Spinal cord (tissue), 9 donors: ENCODE measurements at regions not wholly inside any gene's neighbourhood (a gene's known extent, or its start where the extent isn't known, plus 50 kb on each side); places are given as distances from the start of the nearest gene placed in this dataset.
"Not testable (repeated sequence)": the region's sequence is repeated elsewhere in the genome, so short reads cannot be mapped to it uniquely, and the experiment has no call there.

Experiments used
- DNase-seq, 6 donors: peaks; one replicate each; pipeline versions ENCODE4 v3.0.0 to v3.0.0-alpha.2; 2013 to 2015; ENCODE audit warnings: low spot score in 6 of 6, low read depth in 4 of 6
- H3K27ac ChIP-seq: one replicate; pipeline ENCODE4 v1.5.1; 2013; ENCODE audit warnings: low read depth, low read length, control low read depth
- H3K27me3 ChIP-seq: one replicate; pipeline ENCODE4 v1.6.1; 2013; ENCODE audit warnings: low read length; ENCODE audit not compliant: control insufficient read depth, insufficient read depth
- H3K36me3 ChIP-seq: one replicate; pipeline ENCODE4 v1.6.1; 2013; ENCODE audit warnings: low read length; ENCODE audit not compliant: control insufficient read depth, insufficient read depth
- H3K4me1 ChIP-seq: one replicate; pipeline ENCODE4 v1.6.1; 2013; ENCODE audit warnings: low read length; ENCODE audit not compliant: control insufficient read depth, insufficient read depth
- H3K4me3 ChIP-seq: one replicate; pipeline ENCODE4 v1.5.1; 2013; ENCODE audit warnings: low read depth, low read length, control low read depth
- H3K9me3 ChIP-seq: one replicate; pipeline ENCODE4 v1.6.1; 2013; ENCODE audit warnings: low read length; ENCODE audit not compliant: control insufficient read depth, insufficient read depth
- WGBS: methylation state at CpG from one replicate; pipeline ENCODE4 v1.1.5; 2013; ENCODE audit warnings: missing lambda C conversion rate; ENCODE audit not compliant: insufficient coverage; 5-methylcytosine and 5-hydroxymethylcytosine counted together
- donor health status: healthy.

DNA sequence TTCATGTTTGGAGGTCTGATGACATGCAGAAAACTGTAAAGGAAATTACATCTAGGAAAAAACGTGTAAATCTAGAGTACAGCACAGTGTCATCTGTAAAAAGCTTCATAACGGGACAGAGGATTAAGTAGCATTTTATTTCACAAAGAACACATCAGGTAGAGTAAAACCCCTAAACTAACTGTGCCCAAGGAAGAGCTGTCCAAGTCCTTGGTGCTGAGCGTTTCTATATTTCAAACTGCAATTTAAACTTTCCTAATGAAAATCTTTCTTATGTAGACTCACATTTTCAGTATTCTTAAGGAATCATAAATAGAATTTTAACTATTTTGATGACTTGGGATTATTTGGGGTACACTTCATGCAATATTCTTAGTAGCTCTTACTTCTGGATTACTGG is 646.2 kb downstream of the IPMK start:
- H3K27ac ChIP-seq: no peak overlapping the region
- WGBS: no CpG with 5 or more reads among the region's 3 CpGs

DNA sequence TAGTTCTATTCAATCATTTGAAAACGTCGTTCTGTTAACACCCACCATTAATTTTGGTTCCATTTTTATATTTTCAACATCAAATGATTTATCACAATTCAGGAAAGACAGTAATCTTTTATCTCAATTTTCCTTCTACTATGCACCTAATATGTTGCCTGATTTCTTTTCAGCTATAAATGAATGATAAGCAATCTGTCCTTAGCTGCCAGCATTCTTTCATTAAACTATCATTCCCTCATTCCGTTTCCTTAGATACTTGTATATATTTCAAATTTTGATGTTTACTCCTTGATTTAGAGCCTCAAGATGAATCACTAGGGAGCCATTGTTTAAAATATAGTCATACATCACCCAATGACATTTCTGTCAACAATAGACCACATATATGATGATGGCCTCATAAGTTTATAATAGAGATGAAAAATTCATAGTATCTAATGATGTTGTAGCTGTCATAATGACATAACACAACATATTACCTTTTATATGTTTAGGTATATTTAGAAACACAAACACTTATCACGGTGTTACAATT is 661.7 kb downstream of the IPMK start:
- no peaks in the 10 kb centered on the region for H3K27me3 ChIP-seq
- DNase-seq: no peak
- H3K9me3 ChIP-seq: no peaks in the 10 kb centered on the region
- no CpG with 5 or more reads among the region's 4 CpGs for WGBS
- H3K4me1 ChIP-seq: no peaks in the 10 kb centered on the region
- no peak overlapping the region for H3K4me3 ChIP-seq
- H3K27ac ChIP-seq: no peak overlapping the region
- no peaks in the 10 kb centered on the region for H3K36me3 ChIP-seq

More for the DNA sequence above, 646.2 kb downstream of the IPMK start:
- no peaks in the 10 kb centered on the region for H3K36me3 ChIP-seq
- H3K4me1 ChIP-seq: no peaks in the 10 kb centered on the region
- H3K4me3 ChIP-seq: no peak overlapping the region
- no peaks in the 10 kb centered on the region for H3K27me3 ChIP-seq
- no peaks in the 10 kb centered on the region for H3K9me3 ChIP-seq
- no peak for DNase-seq

DNA sequence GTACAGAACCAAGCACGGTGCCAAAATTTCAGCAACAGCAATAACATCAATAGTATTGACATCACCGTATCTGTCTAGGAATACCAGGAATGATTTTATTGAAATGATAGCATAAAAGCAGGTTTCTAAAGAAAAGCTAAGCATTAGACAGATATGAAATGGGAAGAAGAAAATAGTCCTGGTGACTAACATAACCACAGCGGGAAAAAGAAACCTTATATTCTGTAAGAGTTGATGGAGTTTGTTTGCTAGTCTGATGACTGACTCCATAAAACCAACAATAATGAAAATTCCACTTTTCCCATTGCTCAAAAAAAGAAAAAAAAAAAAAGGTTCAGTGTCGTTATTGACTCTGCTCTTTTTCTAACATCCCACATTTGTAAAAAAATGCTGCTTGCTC is 668.3 kb downstream of the IPMK start:
- Histone ChIP-seq H3K4me1 (no peaks in the 10 kb centered on the region), H3K4me3 (no peak overlapping the region), H3K27ac (no peak overlapping the region), H3K36me3 (no peaks in the 10 kb centered on the region), H3K9me3 (no peaks in the 10 kb centered on the region), H3K27me3 (no peaks in the 10 kb centered on the region)
- no peak for DNase-seq
- no CpG with 5 or more reads among the region's 4 CpGs for WGBS

DNA sequence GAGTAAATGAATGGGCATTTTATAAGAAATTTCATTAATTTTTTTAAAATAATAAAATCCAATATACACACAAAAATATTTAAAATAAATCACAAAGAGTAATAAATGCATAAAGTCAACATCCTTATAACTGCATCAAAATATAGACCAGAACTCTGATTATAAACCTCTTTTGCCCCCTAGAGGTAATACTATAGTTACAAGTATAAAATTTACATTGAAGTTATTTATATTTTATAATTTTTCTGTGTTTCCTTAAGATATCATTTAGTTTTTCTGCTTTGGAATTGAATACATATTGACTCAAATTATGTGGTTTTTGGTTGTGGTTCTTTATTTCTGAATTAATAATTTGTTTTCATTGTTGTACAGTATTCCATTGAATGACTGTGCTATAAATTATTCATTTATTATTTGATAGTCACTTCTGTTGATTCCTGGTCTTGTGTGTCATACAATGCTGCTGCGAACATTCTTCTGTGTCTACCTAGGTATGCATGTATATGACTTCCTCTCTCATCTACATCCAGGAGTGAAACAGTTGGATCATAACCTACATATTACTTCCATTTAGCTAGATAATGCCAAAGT is 673.6 kb downstream of the IPMK start:
- H3K4me1 ChIP-seq: no peaks in the 10 kb centered on the region
- no peaks in the 10 kb centered on the region for H3K9me3 ChIP-seq
- no peak overlapping the region for H3K4me3 ChIP-seq
- no peaks in the 10 kb centered on the region for H3K27me3 ChIP-seq
- no peaks in the 10 kb centered on the region for H3K36me3 ChIP-seq
- no peak overlapping the region for H3K27ac ChIP-seq
- WGBS: no CpG with 5 or more reads among the region's 1 CpG
- no peak for DNase-seq

DNA sequence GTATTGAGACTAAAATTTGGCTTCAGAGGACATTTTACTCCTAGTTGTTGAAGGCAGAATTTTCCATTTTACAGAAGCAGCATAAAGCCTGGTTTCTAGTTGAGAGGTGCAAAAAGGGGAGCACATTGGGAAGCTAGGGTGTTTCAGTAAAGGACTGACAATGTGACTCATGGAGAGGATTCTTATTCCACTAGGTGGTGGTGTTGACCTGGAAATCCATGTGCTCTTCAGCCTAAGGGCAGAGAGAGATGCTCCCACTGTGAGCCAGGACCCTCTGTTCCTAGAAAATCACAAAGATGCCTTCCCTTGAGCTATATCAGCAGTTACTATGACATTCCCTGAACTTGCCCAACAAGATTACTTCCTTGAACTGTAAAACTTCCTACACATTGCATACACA is 687.8 kb downstream of the IPMK start:
- H3K9me3 ChIP-seq: no peaks in the 10 kb centered on the region
- H3K36me3 ChIP-seq: no peaks in the 10 kb centered on the region
- H3K4me1 ChIP-seq: no peaks in the 10 kb centered on the region
- H3K27ac ChIP-seq: no peak overlapping the region
- DNase-seq: peak in 4 of 6 donors; percentile 7 to 54 (median 24)
- no peaks in the 10 kb centered on the region for H3K27me3 ChIP-seq
- no peak overlapping the region for H3K4me3 ChIP-seq

DNA sequence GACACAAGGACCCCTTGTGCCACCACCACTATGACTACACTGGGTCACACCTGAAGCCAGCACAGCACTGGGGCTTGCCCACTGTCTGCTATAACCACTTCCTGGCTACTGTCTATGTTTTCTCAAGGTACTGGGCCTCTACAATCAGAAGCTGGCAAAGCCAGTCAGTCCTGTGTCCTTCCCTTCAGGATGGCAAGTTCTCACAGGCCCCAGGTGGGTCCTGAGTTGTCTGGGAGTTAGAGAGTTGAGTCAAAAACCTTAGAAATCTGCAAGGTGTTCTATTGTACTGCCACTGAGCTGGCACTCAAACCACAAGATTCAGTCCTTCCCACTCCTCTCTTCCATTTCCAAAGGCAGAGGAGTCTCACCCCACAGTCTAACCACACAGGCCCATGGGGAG is 705.5 kb downstream of the IPMK start:
- Histone ChIP-seq H3K4me3 (no peak overlapping the region), H3K36me3 (no peaks in the 10 kb centered on the region), H3K4me1 (no peaks in the 10 kb centered on the region), H3K9me3 (peaks cover 3% of the 10 kb centered on the region), H3K27ac (no peak overlapping the region), H3K27me3 (no peaks in the 10 kb centered on the region)
- DNase-seq: no peak

DNA sequence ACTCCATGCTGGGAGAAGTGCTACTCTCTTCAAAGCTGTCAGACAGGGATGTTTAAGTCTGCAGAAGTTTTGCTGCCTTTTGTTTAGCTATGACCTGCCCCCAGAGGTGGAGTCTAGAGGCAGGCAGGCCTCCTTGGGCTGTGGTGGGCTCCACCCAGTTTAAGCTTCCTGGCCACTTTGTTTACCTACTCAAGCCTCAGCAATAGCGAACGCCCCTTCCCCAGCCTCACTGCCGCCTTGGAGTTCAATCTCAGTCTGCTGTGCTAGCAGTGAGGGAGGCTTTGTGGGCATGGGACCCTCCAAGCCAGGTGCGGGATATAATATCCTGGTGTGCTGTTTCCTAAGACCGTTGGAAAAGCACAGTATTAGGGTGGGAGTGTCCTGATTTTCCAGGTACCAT is 715.9 kb downstream of the IPMK start:
- H3K9me3 ChIP-seq, H3K27ac ChIP-seq, H3K27me3 ChIP-seq, H3K4me3 ChIP-seq, H3K36me3 ChIP-seq, H3K4me1 ChIP-seq, DNase-seq: not testable (repeated sequence)
- WGBS: 93% methylated on average over 2 of the region's 5 CpGs

DNA sequence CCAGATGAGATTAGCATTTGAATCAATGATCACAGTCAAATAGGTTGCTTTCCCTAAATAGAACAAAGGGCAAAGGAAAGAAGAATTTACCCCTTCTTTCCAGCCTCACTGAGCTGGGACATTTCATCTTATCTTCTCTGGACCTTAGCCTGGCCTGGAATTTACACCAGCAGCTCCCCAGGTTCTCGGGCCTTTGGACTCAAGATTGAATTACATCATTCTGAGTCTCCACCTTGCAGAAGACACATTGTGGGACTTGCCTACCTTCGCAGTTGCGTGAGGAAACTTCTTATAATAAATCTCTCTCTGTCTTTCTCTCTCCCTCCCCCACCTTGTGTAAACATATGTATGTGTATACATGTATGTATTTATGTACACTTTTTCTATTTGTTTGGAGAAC is 732.4 kb downstream of the IPMK start:
- DNase-seq: no peak
- no peak overlapping the region for H3K27ac ChIP-seq
- no peaks in the 10 kb centered on the region for H3K4me1 ChIP-seq
- no peaks in the 10 kb centered on the region for H3K9me3 ChIP-seq
- no peaks in the 10 kb centered on the region for H3K27me3 ChIP-seq
- H3K36me3 ChIP-seq: no peaks in the 10 kb centered on the region
- H3K4me3 ChIP-seq: no peak overlapping the region
- WGBS: 77% methylated on average over 1 of the region's 3 CpGs

DNA sequence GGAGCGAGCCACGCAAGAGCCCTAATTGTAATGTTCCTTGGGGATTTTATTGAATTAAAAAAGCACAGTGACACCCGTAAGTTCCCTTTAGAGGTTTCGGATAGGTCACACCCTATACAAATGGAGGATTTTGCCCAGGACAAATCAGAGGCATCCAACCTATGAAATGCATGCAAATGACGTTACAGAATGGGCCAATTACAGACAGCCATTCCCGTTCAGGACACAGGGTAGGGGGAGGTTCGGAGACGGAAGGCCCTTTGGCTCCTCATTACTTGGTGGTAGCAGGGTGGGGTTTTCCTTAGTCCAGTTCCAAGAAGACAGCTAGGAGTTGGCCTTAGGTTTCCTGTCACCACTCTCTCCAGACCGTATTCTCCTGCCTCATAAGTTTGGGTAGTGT is 754.1 kb downstream of the IPMK start:
- Histone ChIP-seq H3K27me3 (no peaks in the 10 kb centered on the region), H3K27ac (no peak overlapping the region), H3K4me3 (no peak overlapping the region), H3K9me3 (no peaks in the 10 kb centered on the region), H3K4me1 (no peaks in the 10 kb centered on the region), H3K36me3 (no peaks in the 10 kb centered on the region)
- WGBS: 88% methylated on average over 8 of the region's 9 CpGs
- DNase-seq: no peak

DNA sequence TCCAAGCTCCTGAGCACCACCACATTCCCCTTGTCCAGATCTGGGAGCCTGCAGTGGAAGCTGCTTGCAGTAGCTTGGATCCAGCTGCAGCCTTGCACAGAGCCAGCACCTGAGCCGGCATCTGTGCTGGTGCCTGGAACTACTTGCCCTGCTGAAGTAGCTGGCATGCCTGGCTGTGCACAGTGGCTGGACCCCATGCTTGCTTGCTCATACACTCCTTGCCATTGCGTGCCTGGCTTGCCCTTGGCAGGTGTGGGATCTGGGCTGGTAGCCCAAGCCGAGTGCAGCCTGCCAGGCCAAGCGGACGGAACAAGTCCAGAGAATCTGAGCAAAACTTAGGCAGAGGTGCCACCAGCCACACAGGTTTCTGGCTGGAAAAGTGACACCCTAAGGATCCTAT is 759.9 kb downstream of the IPMK start:
- WGBS: 68% methylated on average over 5 of the region's 5 CpGs
- Histone ChIP-seq H3K27me3 (no peaks in the 10 kb centered on the region), H3K4me1 (no peaks in the 10 kb centered on the region), H3K36me3 (no peaks in the 10 kb centered on the region), H3K27ac (no peak overlapping the region), H3K4me3 (no peak overlapping the region), H3K9me3 (peaks cover 2% of the 10 kb centered on the region)
- no peak for DNase-seq
